ENCODE measurements at regions not wholly inside any gene's neighbourhood (a gene's known extent, or its start where the extent isn't known, plus 50 kb on each side); places are given as distances from the start of the nearest gene placed in this dataset.
A peak's percentile ranks its signal among the peaks of the same experiment; 100 is the strongest.
"Not testable (repeated sequence)": the region's sequence is repeated elsewhere in the genome, so short reads cannot be mapped to it uniquely, and the experiment has no call there.

DNA sequence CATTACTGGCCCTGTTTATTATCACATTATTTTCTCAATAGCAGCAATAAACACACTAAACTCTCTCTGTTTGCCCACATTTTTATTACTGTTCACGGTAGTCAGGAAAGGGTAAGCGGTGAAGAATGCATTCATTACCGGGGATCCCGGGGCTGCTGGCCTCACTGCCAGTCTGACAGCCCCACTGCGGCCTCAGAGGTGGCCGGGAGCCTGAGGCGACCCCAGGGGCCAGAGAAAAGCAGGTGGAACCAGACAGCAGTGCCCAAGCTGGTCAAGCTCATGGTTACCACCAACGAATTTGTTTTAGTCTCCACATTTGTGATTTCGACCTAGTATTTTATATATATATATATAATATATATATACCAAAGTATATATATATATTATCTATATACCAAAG, 127.7 kb downstream of the LRATD1 start:
- TF ChIP-seq, protein P1, sequence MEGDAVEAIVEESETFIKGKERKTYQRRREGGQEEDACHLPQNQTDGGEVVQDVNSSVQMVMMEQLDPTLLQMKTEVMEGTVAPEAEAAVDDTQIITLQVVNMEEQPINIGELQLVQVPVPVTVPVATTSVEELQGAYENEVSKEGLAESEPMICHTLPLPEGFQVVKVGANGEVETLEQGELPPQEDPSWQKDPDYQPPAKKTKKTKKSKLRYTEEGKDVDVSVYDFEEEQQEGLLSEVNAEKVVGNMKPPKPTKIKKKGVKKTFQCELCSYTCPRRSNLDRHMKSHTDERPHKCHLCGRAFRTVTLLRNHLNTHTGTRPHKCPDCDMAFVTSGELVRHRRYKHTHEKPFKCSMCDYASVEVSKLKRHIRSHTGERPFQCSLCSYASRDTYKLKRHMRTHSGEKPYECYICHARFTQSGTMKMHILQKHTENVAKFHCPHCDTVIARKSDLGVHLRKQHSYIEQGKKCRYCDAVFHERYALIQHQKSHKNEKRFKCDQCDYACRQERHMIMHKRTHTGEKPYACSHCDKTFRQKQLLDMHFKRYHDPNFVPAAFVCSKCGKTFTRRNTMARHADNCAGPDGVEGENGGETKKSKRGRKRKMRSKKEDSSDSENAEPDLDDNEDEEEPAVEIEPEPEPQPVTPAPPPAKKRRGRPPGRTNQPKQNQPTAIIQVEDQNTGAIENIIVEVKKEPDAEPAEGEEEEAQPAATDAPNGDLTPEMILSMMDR (conservative IDR thresholded peaks at IDR 0.05), result no peak
- no peak for TF ChIP-seq ZFX (IDR thresholded peaks at IDR 0.05)
- no peak overlapping the region for H3K27ac ChIP-seq

DNA sequence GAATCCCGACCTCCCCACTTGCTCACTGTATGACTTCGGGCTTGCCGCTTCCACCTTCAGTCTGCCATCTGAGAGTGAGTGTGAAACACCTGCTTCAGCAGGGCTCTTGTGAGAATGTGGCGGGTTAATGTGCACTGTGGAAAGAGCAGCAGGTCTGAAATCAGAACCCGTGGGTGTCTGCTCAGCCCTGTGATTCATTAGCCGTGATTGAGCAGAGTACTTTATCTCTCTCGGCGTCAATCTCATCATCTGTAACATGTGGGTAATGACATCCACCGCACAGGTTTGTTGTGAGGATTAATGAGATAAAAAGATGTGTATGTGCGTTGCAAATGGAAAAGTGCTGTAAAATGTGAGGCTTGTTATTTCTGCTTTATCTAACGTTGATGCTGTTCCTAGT, 128.6 kb downstream of the LRATD1 start:
- no peak overlapping the region for H3K27ac ChIP-seq
- TF ChIP-seq, protein P1 (conservative IDR thresholded peaks at IDR 0.05), result no peak
- TF ChIP-seq ZFX (IDR thresholded peaks at IDR 0.05), result no peak

DNA sequence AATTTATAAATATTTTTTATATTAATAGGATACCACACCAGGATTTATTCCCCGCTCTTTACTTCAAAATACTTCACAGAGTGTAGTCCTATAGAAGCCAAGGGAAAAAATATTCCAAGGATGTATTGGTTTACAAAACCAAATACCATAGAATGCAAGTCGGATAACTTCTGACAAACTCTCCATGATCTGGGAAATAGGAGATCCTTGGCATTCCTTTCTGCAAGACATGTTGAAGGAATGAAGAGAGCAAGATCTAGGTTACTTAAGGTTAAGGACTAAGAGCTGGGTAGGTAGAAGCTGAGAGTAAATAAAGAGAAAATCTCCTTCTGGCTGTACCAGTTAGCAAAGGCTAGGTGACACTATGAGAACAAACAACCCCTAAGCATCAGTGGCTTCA, 141.2 kb downstream of the LRATD1 start:
- H3K27ac ChIP-seq, result no peak overlapping the region
- TF ChIP-seq, protein P1 (conservative IDR thresholded peaks at IDR 0.05), result no peak
- TF ChIP-seq ZFX (IDR thresholded peaks at IDR 0.05), result no peak

DNA sequence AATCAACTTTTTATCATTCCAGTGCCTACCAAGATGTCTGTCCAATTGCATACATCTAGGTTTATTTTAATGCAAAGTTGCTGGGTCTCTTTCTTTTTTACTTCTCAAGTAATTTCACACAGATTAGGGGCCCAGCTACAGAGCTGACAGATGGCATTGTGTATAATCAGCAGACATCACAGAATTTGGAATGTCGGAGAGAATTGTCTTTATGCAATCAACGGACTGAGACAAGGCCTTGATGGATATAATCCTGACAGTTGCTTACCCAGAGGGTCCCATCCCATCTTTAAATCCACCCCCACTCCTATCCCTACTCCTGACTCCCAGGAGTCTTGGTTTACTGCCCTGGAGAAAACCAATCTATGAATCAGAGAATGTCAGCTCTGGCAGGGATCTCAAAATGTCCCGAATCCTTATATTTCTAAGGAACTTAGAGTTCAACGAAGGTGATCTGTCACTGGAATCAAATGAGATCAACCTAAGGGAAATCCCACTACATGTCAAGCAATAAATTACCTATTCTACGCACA, 142.0 kb downstream of the LRATD1 start:
- H3K27ac ChIP-seq, result no peak overlapping the region
- TF ChIP-seq, protein P1 (conservative IDR thresholded peaks at IDR 0.05), result no peak
- no peak for TF ChIP-seq ZFX (IDR thresholded peaks at IDR 0.05)

DNA sequence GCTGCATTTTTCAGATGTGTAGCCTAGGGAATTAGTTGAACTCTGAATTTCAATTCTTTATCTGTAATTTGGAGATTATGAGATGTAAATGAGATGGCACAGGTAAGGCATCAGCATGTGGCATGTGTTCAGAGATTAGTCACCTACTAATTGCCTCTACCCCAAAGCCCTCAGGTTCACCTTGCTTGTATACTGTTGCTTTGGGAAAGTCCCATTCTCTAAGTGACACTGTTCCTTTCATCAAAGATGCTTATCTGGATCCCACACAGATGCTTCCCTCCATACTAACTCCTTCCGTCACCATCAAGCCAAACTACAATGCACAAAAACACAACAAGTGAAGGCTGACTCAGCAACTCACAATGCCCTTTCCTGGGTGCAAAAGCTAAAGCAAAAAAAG, 143.7 kb downstream of the LRATD1 start:
- no peak for TF ChIP-seq ZFX (IDR thresholded peaks at IDR 0.05)
- no peak overlapping the region for H3K27ac ChIP-seq

DNA sequence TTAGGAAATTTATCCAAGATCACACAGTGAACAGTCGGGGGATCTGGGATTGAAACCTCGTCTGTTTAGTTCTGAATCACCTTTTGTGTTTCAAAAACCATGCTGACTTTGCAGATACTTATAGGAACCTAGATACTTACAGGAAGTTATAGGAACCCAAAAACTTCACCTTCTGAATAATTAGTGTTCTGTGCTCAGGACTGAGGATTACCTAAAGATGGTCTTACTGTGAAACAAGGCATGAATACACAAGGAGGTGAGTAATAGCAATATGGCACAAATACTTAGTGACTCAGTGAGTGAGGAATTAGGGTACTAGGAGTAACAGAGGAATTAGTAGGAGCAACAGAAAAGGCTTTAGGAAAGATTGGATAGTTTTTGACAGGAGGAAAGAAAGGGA, 145.5 kb downstream of the LRATD1 start:
- TF ChIP-seq ZFX (IDR thresholded peaks at IDR 0.05), result no peak
- H3K27ac ChIP-seq, result no peak overlapping the region

DNA sequence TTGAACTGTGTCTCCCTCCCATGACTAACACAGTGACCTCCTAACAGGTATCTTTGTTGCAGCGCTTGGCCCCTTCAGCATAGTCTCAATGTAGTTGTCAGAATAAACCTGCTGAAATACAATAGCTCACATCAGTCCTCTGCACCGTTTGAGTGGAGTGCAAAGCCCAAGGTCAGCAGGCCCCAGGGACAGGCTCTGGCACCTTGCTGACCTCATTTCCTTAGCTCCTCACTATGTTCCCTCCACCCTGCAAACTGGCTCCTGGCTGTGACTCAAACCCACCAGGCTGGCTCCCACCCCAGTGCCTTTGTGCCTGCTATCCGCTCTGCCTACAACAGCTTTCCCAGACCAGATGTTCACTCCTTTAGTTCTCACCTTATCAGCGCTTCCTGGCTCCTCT, 146.7 kb downstream of the LRATD1 start:
- H3K27ac ChIP-seq, result no peak overlapping the region
- TF ChIP-seq ZFX (IDR thresholded peaks at IDR 0.05), result no peak
- TF ChIP-seq, protein P1 (conservative IDR thresholded peaks at IDR 0.05), result no peak

DNA sequence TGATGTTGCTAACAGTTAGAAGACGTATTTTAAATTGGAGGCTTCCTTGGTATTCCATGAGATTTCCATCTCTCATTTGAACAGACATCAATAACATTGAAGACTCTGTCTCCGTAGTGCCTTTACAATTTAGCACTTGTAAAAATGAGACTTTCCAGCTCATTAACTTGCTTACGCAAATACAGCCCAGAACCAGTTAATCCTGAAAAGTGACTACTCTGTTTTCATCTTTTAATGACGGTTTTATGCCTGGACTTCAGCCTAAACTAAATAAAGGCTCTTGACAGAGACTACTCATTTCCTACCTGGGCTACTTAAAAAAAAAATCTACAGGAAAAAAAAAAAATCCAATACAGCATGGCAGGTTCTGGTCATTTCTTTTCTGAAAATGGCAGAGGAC, 148.6 kb downstream of the LRATD1 start:
- H3K27ac ChIP-seq, result peak overlapping the region; percentile 45; the same call in 1 of the 2 replicates
- TF ChIP-seq, protein P1 (conservative IDR thresholded peaks at IDR 0.05), result no peak
- TF ChIP-seq ZFX (IDR thresholded peaks at IDR 0.05), result no peak

DNA sequence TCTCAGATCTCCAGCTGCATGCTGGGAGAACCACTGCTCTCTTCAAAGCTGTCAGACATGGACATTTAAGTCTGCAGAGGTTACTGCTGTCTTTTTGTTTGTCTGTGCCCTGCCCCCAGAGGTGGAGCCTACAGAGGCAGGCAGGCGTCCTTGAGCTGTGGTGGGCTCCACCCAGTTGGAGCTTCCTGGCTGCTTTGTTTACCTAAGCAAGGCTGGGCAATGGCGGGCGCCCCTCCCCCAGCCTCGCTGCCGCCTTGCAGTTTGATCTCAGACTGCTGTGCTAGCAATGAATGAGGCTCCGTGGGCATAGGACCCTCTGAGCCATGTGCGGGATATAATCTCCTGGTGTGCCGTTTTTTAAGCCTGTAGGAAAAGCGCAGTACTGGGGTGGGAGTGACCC, 156.3 kb downstream of the LRATD1 start:
- H3K27ac ChIP-seq, result not testable (repeated sequence)

All from C4-2B (cell line).